ENCODE measurements at regions not wholly inside any gene's neighbourhood (a gene's known extent, or its start where the extent isn't known, plus 50 kb on each side); places are given as distances from the start of the nearest gene placed in this dataset.

- Histone ChIP-seq H3K9me3 (replicated peaks; ENCODE audit: insufficient read depth, low read length) (no peaks in the 10 kb centered on the region), H2AFZ (ENCODE audit: low read length) (no peak overlapping the region), H3K4me2 (ENCODE audit: low read depth, low read length) (no peak overlapping the region), H3K79me2 (ENCODE audit: low read length) (no peaks in the 10 kb centered on the region), H3K4me3 (ENCODE audit: low read length) (no peak overlapping the region), H3K36me3 (replicated peaks; ENCODE audit: insufficient read depth, low read length) (no peaks in the 10 kb centered on the region), H3K4me1 (ENCODE audit: low read length) (no peaks in the 10 kb centered on the region), H3F3A (ENCODE audit: insufficient read depth, low read length) (no peaks in the 10 kb centered on the region), H3K27ac (ENCODE audit: low read length) (no peak overlapping the region), H3K9ac (ENCODE audit: low read length) (no peak overlapping the region), H3K27me3 (replicated peaks; ENCODE audit: insufficient read depth, low read length) (no peaks in the 10 kb centered on the region), H4K20me1 (ENCODE audit: insufficient read depth, low read length) (no peaks in the 10 kb centered on the region), H3K9me2 (replicated peaks; ENCODE audit: insufficient read depth, low read length) (no peaks in the 10 kb centered on the region)
- no peak for TF ChIP-seq CTCF (IDR thresholded peaks at IDR 0.05; ENCODE audit: low read length)
- no peak for TF ChIP-seq EZH2phosphoT487 (IDR thresholded peaks at IDR 0.05; ENCODE audit: low read length)
- no peak for TF ChIP-seq EZH2 (optimal IDR thresholded peaks at IDR 0.05; ENCODE audit: low read depth, low read length)
- no peak for DNase-seq
These were observed 186.9 kb upstream of the STAC start for GRCh38 chr3:36193448-36193847.

DNA sequence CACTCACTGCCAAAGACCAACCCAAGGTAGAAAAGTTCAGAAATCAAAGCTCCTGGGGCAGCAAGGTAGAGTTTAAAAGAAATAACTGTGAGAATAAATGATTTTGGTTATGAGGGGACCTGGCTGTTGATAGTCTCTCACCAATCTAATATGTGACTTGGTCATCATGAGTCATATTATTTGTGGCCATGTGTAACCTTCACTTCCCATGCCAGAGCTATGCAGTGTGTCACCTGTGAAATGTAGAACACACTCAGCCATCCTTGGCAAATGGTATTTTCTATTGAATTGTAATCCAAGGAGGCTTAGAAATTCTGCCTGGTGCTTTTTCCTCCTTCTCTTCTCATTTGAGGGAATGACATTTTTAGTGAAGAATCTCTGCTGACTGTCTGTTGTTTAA is 184.2 kb upstream of the STAC start:
- no peak for TF ChIP-seq EZH2 (optimal IDR thresholded peaks at IDR 0.05; ENCODE audit: low read depth, low read length)
- no peak for TF ChIP-seq EZH2phosphoT487 (IDR thresholded peaks at IDR 0.05; ENCODE audit: low read length)
- no peak for TF ChIP-seq CTCF (IDR thresholded peaks at IDR 0.05; ENCODE audit: low read length)
- H4K20me1 ChIP-seq (ENCODE audit: insufficient read depth, low read length), result no peaks in the 10 kb centered on the region
- no peaks in the 10 kb centered on the region for H3K79me2 ChIP-seq (ENCODE audit: low read length)
- H3F3A ChIP-seq (ENCODE audit: insufficient read depth, low read length), result no peaks in the 10 kb centered on the region
- H3K27me3 ChIP-seq (replicated peaks; ENCODE audit: insufficient read depth, low read length), result no peaks in the 10 kb centered on the region
- H3K9me2 ChIP-seq (replicated peaks; ENCODE audit: insufficient read depth, low read length), result no peaks in the 10 kb centered on the region
- no peak for DNase-seq
- H3K4me2 ChIP-seq (ENCODE audit: low read depth, low read length), result no peak overlapping the region
- H3K9ac ChIP-seq (ENCODE audit: low read length), result no peak overlapping the region
- H3K36me3 ChIP-seq (replicated peaks; ENCODE audit: insufficient read depth, low read length), result no peaks in the 10 kb centered on the region
- no peak overlapping the region for H3K4me3 ChIP-seq (ENCODE audit: low read length)
- H2AFZ ChIP-seq (ENCODE audit: low read length), result no peak overlapping the region
- no peaks in the 10 kb centered on the region for H3K4me1 ChIP-seq (ENCODE audit: low read length)
- H3K9me3 ChIP-seq (replicated peaks; ENCODE audit: insufficient read depth, low read length), result no peaks in the 10 kb centered on the region
- H3K27ac ChIP-seq (ENCODE audit: low read length), result no peak overlapping the region

DNA sequence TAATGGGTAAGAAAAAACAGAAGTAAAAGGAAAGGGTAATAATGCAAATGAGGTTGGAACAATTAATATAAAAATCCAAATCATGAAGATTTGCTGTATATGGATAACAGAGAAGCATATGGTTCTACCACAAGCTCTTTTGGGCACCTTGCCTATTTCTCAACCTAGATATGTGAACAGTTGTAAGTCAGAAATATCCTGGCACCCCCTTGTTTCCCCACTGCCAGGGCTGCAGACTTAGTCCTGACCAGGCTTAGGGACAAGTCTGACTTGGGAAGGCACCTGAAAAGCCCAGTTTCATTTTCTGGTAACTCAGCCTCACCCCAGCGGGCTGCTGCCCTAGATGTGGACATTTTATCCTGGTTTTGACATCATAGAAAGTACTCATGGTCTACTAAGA is 183.2 kb upstream of the STAC start:
- H3K27me3 ChIP-seq (replicated peaks; ENCODE audit: insufficient read depth, low read length), result no peaks in the 10 kb centered on the region
- H3K4me1 ChIP-seq (ENCODE audit: low read length), result no peaks in the 10 kb centered on the region

More for the DNA sequence above, 183.2 kb upstream of the STAC start:
- Histone ChIP-seq H3K79me2 (ENCODE audit: low read length) (no peaks in the 10 kb centered on the region), H2AFZ (ENCODE audit: low read length) (no peak overlapping the region), H3K9ac (ENCODE audit: low read length) (no peak overlapping the region), H3K4me3 (ENCODE audit: low read length) (no peak overlapping the region), H3K4me2 (ENCODE audit: low read depth, low read length) (no peak overlapping the region), H3K9me2 (replicated peaks; ENCODE audit: insufficient read depth, low read length) (no peaks in the 10 kb centered on the region), H3K9me3 (replicated peaks; ENCODE audit: insufficient read depth, low read length) (no peaks in the 10 kb centered on the region), H3K27ac (ENCODE audit: low read length) (no peak overlapping the region), H3K36me3 (replicated peaks; ENCODE audit: insufficient read depth, low read length) (no peaks in the 10 kb centered on the region), H3F3A (ENCODE audit: insufficient read depth, low read length) (no peaks in the 10 kb centered on the region), H4K20me1 (ENCODE audit: insufficient read depth, low read length) (no peaks in the 10 kb centered on the region)
- DNase-seq, result no peak
- TF ChIP-seq EZH2phosphoT487 (IDR thresholded peaks at IDR 0.05; ENCODE audit: low read length) (no peak), EZH2 (optimal IDR thresholded peaks at IDR 0.05; ENCODE audit: low read depth, low read length) (no peak), CTCF (IDR thresholded peaks at IDR 0.05; ENCODE audit: low read length) (no peak)
